GM23338 (cell line): ENCODE measurements at regions not wholly inside any gene's neighbourhood (a gene's known extent, or its start where the extent isn't known, plus 50 kb on each side); places are given as distances from the start of the nearest gene placed in this dataset.

Source experiments
- JUNB ChIP-seq: IDR thresholded peaks from one replicate; pipeline ENCODE4 v1.6.1; 2016; ENCODE audit warnings: antibody characterized with exemption; ENCODE audit not compliant: unreplicated experiment
- TF ChIP-seq, protein P1 (sequence below), 2 experiments: fragments of 200-600 bp in 1 of 2; sonication (generic) in 1 of 2; conservative IDR thresholded peaks; 2 replicates each; pipeline versions ENCODE4 v1.5.1 to v1.6.1; 2016 to 2017; ENCODE audit warnings: antibody characterized with exemption in 2 of 2, low read depth in 2 of 2, mild to moderate bottlenecking in 2 of 2, moderate library complexity in 1 of 2

DNA sequence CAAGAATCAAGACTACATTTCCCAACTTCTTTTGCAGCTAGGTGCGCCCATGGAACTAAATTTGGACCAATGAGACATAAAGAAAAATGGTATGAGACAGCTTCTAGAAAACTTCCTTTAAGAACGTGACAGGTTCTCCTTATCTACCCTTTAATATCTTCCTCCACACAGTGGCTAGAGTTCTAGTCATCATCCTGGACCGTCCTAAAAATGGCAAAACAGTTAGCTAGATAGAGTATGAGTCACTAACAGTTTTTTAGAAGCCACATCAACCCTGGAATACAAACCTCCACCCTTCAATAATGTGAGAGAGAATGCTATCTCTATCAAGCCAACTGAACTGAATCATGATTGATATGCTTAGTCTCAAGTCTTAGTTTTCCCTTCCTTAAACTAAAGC lies 267.9 kb upstream of the SLC7A11 start:
- TF ChIP-seq, protein P1, sequence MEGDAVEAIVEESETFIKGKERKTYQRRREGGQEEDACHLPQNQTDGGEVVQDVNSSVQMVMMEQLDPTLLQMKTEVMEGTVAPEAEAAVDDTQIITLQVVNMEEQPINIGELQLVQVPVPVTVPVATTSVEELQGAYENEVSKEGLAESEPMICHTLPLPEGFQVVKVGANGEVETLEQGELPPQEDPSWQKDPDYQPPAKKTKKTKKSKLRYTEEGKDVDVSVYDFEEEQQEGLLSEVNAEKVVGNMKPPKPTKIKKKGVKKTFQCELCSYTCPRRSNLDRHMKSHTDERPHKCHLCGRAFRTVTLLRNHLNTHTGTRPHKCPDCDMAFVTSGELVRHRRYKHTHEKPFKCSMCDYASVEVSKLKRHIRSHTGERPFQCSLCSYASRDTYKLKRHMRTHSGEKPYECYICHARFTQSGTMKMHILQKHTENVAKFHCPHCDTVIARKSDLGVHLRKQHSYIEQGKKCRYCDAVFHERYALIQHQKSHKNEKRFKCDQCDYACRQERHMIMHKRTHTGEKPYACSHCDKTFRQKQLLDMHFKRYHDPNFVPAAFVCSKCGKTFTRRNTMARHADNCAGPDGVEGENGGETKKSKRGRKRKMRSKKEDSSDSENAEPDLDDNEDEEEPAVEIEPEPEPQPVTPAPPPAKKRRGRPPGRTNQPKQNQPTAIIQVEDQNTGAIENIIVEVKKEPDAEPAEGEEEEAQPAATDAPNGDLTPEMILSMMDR (conservative IDR thresholded peaks at IDR 0.05; ENCODE audit: low read depth in 2 of 2), result no peak
- TF ChIP-seq JUNB, result no peak
